NCI-H2196 treated with DMSO at 0.1 percent for 48 hours (cell line): ENCODE measurements at regions not wholly inside any gene's neighbourhood (a gene's known extent, or its start where the extent isn't known, plus 50 kb on each side); places are given as distances from the start of the nearest gene placed in this dataset.

ENCODE experiments used
- DNase-seq: peaks from one replicate; lab custom pipeline; 2025; ENCODE audit not compliant: unreplicated experiment; lab: John Stamatoyannopoulos, UW

- DNase-seq = no peak
These were observed 223.6 kb upstream of the SGCD start for GRCh38 chr5:156103155-156103885.

- DNase-seq = no peak
These were observed 217.5 kb upstream of the SGCD start for GRCh38 chr5:156109317-156110023.

DNA sequence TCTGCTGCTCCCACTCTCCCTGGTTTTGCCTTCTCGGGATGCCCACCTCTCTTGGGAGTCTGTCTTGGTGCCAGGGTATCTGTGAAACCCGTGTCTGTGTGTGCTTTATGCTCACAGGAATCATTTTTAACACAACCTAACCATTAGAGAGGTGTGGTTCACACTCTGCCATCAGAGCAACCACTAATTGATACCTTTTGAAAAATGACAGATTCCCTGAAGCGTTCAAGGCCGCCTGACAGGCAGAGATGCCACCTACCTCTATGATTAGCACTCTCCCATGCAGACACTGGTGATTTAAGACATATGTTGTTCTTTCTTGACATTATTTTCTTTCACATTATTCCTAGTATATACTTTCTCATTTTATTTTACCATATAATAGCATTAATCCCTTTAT lies 207.3 kb upstream of the SGCD start:
- DNase-seq = no peak

- DNase-seq = no peak
These were observed 206.2 kb upstream of the SGCD start for GRCh38 chr5:156120777-156121176.

DNA sequence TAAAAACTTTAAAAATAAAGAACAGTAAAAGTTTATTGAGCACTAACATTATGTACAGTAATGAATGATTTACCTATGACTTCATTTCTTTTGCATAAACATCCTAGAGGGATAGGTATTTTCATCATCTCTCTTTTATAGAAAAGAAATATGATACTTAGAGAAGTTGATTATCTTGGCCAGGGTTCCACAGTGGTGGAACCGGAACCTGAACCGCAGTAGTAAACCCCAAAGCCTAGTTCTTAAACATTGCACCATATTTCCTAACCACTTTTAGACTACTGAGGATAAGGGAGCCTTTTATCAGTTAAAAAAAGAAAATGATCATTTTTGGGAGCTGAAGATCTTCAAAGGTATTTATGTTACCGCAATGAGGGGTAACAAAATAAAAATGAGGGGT lies 205.7 kb upstream of the SGCD start:
- DNase-seq = peak; percentile 18

GRCh38 chr5:156121882-156122281 lies 205.1 kb upstream of the SGCD start:
- no peak for DNase-seq

DNA sequence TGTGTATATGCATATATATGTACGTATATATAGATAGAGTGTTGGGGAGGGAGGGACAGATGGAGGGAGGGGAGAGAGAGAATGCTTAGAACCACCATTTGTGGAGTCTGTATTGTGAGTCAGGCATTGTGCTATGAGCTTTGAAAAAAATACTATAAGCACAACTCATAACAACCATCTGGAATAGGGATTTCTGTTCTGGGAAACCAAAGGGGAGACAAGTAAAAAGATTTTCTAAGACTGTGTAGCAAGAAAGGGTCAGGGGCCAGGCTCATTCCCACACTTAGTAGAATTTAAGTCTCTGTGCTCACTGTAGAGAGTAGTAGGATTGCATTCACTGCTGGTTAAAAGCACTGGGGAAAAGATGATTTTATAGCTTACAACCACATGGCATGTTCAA lies 202.3 kb upstream of the SGCD start:
- DNase-seq = no peak

DNA sequence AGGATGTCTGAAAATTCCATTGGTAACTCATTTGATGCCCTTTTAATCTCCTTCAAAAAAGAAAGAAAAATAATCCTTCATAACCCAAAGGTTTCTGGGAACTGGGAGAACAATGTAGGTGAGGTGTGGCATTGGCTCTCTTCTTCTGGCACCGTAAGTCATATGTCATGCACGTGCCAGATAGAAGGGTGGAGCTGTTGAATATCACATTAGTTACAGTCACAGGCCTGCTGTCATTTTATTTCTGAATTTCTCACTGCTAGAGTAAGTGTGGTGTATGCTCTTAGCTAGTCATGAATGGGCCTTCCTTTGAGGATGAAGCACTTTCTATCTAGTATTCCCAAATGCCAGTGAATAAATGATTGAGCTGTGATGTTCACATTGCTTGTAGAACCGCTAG lies 201.8 kb upstream of the SGCD start:
- no peak for DNase-seq

GRCh38 chr5:156126716-156127115 lies 200.2 kb upstream of the SGCD start:
- no peak for DNase-seq

DNA sequence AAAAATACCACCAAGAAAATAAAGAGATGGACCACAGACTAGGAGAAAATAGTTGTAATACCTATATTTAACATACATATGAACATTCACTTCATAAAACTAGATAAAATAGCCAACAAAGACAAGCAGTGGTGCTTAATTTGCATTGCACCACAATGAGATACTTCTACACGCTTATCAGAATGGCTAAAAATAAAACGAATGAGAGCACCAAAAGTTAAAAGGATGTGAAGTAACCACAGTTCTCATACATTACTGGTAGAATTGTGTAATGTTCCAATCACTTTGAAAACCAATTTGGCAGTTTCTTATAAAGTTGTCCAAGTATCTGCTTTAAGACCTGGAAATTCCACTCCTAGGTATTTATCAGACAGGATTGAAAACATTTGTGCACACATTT lies 198.9 kb upstream of the SGCD start:
- no peak for DNase-seq

GRCh38 chr5:156134216-156134615 lies 192.7 kb upstream of the SGCD start:
- no peak for DNase-seq

DNA sequence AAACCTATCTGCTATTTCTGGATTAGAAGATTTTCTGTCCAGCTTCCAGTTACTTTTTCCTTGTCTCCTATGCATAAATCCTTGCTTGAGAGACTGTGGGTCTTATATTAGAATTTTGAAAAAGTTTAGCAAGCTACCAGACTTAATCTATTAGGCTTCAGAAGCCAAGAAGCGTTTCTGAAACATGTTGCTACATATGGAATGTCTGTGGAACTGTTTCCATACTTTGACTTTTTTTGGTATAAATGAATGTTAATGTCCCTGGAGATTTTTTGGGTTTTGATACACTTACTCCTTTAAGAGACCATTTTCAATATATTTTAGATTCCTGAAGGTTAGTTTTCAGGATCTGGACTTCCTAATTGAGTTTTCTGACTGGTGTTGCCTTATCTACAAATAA lies 191.4 kb upstream of the SGCD start:
- DNase-seq = no peak

- no peak for DNase-seq
These were observed 189.7 kb upstream of the SGCD start for GRCh38 chr5:156137071-156137869.

DNA sequence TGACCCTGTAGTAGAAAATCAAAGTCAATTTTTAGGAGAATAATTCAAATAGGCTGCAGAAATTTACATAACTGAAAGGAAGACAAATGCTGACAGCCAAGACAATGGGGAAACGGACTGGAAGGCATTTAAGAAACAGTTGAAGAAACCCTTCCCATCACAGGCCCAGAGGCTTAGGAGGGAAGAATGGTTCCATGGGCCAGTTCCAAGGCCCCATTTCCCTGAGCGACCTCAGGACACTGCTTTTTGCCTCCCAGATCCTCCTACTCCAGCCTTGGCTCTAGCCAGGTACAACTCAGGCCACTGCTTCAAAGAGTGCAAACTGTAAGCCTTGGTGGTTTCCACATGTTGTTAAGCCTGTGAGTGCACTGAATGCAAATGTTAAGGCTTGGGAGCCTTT lies 184.1 kb upstream of the SGCD start:
- no peak for DNase-seq

DNA sequence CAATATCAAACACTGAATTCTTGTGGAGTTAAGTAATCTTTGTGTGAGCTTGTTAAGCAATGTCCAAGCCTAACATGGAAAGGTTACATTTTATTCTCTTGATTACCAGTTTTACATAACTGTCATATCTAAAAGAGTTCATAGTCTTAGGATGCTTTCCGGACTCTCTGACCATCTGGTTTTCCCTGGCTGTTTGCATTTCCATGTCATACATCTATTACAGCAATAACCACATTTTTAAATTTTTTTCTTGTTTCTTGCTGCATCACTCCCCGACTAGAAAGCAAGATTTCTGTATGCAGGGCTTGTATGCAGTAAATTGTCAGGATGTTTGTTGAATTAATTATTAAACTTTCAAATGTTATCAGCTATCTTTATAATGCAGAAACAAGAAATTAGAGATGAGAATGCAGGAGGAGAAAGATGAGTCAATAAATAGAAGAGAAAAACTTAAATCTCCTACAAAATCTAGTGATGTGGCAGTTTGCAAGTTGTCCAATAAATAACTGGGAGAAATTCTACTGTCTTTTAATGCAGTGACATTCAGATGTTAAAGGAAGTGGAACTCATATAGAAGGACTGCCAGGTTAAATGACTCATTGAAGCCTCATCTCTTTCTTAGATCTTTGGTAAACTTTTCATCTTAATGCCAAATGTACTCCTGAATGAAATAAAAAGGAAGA lies 179.6 kb upstream of the SGCD start:
- no peak for DNase-seq

GRCh38 chr5:156147944-156148285 lies 179.0 kb upstream of the SGCD start:
- DNase-seq = no peak

GRCh38 chr5:156148301-156148700 lies 178.7 kb upstream of the SGCD start:
- DNase-seq = no peak

DNA sequence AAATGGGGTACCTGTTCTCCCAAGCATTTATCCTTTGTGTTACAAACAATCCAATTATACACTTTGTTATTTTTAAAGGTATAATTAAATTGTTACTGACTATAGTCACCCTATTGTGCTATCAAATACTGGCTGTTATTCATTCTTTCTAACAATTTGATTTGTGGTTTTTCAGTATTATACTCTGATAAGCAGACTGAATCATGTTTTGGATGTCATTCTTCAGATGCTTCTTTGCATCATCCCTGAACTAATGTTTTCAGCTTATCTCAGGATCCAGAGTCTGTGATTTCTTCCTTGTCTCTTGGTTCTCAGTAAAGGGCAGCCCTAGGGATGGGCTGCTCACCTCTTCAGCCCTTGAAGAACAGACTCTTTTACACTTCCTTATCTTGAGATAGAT lies 177.8 kb upstream of the SGCD start:
- no peak for DNase-seq

DNA sequence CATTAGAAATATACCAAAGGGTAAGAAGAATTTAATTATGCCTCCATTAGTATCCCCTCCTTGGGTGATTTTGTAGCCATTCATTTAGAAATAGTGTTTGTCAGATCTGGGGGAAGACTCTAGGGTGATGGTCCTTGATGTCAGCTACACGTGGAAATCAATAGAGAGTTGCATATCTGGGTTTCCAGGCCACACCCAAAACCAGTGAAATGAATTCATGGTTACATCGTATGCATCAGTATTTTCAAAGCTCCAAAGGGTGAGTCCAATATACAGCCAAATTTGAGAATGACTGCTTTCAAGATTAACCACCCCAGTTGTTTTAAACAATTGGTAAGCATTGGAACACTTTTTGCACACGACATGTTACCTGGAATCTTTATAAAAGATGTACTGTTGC lies 173.4 kb upstream of the SGCD start:
- no peak for DNase-seq

- DNase-seq = no peak
These were observed 172.2 kb upstream of the SGCD start for GRCh38 chr5:156154757-156155156.

GRCh38 chr5:156155598-156155997 lies 171.4 kb upstream of the SGCD start:
- no peak for DNase-seq

- no peak for DNase-seq
These were observed 162.7 kb upstream of the SGCD start for GRCh38 chr5:156164306-156164705.
